ENCODE measurements at regions not wholly inside any gene's neighbourhood (a gene's known extent, or its start where the extent isn't known, plus 50 kb on each side); places are given as distances from the start of the nearest gene placed in this dataset.
A peak's percentile ranks its signal among the peaks of the same experiment; 100 is the strongest.
"Not testable (repeated sequence)": the region's sequence is repeated elsewhere in the genome, so short reads cannot be mapped to it uniquely, and the experiment has no call there.

DNA sequence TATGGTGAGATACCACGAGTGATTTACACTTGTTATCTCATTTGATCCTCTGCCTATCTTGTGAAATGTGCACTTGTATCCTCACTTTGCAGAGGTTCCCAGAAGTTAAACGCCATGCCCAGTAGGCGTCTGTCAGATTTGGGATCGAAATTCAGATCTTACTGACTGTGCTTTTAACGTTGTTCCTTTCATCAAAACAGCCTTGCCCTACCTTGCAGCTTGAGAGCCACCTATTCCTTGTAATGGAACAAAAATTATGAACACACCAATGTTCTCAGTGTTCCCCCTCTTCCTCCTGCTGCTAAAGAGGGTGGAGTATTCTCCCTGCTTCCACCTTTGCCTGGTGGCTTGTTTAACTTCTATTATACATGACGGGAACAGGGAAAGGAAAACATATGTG is 257.0 kb downstream of the MSX2 start:
- no peak for DNase-seq (ENCODE audit: low spot score)

DNA sequence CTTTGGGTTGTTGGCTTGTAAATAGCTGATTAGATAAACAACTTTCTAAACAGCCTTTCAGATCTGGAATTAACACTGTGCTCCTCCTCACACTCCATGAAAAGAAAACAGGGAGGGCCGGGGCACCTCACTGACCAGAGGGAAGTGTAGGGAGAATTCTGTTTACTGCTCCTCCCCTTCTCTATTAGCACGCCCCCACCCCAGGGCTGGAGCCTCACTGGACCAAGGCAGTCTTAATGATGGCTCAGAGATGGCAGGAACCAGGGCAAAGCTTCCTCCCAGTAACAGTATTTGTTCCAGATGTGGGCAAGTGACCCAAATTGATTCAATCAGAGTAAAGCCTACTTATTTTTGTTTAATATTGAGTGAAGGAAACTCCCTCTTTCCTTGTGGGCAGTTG is 256.6 kb downstream of the MSX2 start:
- DNase-seq (ENCODE audit: low spot score), result no peak

DNA sequence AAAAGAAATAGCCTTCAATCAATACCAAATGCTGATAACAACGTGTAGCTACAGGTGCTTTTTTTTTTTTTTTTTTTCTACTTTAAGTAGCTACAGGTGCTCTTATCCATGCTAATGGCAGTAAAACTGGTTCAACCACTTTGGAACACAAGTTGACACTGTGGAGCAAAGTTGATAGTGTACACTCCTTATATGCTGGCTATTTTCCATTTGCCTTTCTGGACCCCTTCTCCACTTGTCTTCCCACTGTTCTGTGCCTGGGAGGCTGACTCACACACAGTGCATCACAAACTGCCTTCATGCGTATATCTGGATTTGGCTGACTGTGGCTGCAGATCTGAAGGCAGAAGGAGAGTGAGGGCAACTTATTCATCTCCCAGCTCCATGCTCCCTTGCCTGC is 247.9 kb downstream of the MSX2 start:
- DNase-seq (ENCODE audit: low spot score), result no peak

DNA sequence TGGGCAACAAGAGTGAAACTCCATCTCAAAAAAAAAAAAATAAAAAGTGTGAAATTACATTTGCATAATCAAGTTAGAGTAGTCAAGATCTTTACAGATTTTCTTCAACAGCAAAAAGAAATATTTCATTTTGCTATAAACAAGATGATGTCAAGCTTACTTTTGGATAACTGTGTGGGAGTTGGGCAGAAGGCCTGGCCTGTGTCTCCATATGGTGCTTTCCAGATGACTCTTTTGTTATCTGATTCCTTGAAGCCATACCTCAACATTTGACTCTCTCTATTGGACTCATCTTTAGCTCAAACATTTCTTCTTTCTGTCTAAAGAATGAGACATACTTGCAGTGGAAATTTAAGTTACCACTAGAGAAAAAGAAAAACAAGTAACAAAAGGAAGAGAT is 246.8 kb downstream of the MSX2 start:
- no peak for DNase-seq (ENCODE audit: low spot score)

DNA sequence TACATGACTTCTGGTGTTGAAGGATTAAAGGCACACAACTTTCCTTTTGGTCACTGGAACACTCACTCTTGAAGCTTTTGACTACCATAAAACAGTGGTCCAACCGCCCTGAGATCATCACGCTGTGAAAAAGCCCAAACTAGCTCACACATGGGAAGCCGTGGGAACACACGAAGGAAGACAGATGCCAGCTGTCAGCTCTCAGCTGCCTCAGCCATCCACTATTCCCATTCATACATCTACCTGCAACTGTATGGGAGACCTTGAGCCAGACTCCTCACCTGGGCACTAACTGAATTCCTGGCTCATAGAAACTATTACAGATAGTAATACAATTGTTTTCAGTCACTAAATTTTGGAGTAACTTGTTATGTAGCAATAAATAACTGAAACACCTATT is 246.1 kb downstream of the MSX2 start:
- DNase-seq (ENCODE audit: low spot score), result no peak

DNA sequence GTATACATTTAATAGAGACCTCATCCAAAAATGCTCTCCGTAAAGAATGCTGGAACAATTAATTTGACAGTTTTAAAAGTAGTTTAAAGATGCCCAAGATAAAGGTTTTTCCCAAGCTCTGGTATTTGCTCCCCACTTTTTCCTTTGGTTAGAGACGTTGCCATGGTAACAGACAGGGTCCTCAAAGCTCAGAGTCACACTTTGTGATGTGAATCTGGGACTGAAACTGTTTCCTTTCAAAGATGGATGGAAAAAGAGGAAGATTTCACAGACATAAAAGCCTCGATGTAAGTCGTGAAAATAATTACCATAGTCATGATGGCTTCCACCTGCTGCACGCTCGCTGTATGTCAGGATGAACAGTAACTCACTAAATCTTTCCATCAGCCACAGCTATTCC is 229.5 kb downstream of the MSX2 start:
- no peak for DNase-seq (ENCODE audit: low spot score)

DNA sequence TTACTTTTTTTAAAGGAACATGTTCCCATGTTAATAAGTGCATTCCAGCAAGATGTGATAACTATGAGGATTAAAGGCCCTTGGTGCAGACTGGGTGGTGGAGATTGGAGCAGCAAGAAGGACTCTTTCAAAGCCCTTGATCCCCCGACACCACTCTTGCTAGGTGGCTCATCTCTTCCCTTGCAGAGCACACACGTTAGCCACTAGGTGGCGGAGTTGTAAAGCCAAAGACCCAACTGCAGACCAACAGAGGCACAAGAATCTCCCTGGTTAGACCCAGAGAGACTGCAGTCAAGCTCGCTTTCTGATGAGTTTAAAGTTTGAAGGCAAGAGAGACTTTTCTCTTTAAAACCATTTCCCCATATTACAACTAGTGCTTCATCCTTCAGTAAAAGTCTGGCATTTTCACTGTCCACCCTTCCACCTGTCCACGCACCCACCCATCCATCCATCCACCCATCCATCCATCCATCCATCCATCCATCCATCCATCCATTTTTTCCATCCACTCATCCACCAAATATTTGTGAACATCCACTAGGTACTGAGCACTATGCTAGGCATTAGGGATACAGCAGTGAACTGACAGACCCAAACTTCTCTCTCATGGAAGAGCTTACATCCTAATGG is 226.9 kb downstream of the MSX2 start:
- peak; percentile 87 for DNase-seq (ENCODE audit: low spot score)

DNA sequence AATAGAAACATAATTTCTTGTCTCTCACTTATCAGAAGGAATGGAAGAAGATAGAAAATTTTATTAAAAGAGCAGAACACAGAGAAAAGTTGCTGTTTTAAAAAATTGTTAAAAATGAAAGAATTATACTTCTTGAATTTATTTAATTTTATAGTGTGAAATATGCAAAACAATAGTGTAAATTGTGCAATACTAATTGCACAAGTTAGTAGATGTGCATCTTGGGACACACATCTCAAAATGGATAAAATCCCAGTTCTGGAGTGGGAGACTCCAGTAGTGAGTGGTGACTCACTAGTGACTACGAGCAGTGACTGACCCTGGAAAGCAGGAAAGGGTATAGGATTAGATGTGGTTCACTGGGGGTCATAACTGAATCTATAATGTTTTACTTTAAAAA is 223.2 kb downstream of the MSX2 start:
- DNase-seq (ENCODE audit: low spot score), result no peak

DNA sequence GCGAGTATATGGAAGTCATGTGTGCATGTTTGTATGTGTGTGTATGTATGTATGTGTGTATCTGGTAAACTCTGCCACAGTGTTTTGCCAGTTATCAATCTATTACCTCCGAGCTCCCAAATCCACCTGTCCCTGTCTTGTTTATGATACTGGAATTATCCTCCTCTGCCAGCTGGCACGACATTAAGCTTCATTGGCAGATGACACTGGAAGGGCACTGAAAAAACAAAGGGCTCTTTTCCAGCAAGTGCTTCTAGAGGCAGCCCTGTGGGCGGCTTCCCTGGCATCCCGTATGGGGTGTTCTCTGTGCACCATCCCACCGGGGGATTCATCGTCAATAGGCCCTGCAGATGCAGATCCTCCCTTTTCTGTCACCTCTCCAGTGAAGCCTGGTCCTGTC is 221.5 kb downstream of the MSX2 start:
- DNase-seq (ENCODE audit: low spot score), result no peak

DNA sequence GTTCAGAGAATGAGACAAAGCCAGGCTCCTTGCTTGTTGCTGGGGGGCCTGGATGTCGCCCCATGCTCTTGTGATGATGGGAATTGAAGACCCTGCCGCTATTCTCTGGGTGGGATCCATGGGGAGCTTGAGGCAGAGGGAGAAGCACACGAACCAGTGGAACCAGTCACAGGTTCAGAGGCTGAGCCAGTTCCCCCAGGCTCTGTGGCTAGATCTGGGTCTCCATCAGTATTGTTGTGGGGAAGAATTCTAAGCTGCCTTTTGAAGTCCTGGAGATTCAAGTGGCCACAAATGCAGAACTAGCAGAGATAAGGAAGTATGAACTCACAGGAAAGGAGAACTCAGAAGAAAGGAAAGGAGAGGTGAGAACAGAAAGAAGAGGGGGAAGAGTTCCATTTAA is 219.4 kb downstream of the MSX2 start:
- DNase-seq (ENCODE audit: low spot score), result no peak

DNA sequence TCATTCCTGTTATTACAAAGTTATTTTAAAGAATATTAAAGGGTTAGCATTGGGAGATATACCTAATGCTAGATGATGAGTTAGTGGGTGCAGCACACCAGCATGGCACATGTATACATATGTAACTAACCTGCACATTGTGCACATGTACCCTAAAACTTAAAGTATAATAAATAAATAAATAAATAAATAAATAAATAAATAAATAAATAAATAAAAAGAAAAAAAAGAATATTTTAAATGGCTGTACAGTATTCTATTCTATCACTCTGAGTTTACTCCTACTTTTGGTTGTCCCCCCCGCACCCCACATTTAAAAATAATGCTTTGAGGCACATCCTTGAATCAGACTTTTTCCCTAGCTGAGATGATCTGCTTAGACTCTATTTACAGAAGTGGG is 218.6 kb downstream of the MSX2 start:
- not testable (repeated sequence) for DNase-seq (ENCODE audit: low spot score)

DNA sequence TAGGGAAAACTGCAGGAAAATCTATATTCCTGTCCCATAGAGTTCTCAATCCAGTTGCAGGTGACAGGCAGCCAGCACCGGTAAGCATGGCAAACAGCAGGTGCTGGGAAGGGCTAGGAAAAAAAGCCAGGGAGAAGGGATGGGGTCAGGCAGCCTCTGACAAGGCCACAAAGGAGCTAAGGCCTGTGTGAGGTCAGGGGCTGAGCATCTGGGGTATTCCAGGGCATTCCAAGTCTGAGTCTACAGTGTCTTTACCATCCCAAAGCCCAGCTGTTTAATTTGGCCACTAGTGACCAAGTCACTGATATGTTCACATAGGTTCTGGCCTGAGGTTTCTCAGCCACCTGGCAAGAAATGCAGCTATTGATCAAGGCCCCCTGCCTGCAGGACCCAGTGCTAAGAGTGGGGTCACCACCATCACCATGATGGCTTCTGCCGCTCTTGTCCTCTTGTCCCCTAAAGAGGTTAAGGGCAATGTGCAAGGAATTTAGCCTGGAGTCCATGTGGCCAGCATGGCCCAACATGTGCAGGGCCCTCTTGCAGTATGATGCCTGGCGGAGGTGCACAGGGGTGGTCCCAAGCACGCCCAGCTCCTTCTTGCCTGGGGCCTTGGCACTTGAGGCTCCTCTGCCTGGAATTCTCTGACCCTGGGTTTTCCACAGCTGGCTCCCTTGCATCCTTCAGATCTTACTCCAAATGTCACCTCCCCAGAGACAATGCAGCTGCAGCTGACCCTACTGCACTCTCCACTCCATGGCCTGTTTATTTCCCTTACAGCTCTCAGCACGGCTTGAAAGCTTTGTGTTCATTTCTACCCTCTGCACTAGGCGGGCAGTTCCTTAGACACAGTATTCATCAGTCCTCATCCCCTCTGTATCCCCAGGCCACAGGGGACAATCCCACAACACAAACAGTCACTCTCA is 213.1 kb downstream of the MSX2 start:
- DNase-seq (ENCODE audit: low spot score), result no peak

DNA sequence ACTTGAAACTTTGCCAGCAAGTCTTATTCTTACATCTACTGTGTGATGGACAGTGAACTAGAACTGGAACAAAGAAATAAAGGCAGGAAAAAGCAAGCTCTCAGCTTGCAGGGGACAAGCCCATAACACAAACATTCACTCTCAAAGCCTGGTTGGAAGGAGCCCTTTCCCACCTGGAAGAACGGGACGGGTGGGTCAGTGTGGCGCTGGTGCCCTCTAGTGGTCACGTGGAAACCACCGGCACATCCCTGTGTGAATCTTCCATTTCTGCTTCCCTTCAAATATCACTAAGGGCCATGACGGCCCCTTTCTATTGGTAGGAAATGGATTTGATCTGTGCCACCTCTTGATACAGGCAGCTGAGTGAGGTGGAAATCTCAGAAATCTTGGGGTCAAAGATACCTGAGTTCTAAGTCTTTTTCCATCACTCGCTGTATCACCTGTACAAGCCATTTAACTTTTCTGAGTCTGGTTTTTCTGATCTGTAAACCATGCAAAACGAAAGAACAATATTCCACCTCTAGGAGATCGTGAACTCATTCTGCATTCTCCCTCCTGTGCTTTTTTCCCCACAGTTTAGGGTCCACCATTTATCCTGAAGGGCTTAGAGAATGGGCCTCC is 211.6 kb downstream of the MSX2 start:
- peak; percentile 41 for DNase-seq (ENCODE audit: low spot score)

DNA sequence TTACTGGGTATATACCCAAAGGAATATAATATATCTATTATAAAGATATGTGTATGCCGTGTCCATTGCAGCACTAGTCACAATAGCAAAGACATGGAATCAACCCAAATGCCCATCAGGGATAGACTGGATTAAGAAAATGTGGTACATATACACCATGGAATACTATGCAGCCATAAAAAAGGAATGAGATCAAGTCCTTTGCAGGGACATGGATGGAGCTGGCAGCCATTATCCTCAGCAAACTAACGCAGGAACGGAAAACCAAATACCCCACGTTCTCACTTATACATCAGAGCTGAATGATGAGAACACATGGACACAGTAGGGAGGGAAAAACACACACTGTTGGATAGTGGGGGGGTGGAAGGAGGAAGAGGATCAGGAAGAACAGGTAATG is 206.7 kb downstream of the MSX2 start:
- not testable (repeated sequence) for DNase-seq (ENCODE audit: low spot score)

DNA sequence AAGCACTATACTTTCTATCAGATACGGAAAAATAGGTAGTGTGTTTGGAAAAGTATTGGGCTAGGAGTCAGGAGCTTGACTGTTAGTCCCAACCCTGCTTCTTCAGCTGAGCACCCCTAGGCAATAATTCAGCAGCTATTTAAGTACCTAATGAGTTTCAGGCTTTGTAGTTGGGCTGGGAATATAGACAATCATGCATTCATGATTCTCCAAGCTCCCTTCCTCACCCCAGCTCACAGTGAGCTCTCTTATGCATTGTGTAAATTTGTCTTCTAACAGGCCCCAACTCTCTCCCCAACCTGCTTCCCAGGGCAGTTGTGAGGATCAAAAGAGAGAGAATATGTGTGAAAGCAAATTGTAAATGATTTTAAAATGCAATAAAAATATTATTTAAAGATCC is 201.2 kb downstream of the MSX2 start:
- DNase-seq (ENCODE audit: low spot score), result no peak

DNA sequence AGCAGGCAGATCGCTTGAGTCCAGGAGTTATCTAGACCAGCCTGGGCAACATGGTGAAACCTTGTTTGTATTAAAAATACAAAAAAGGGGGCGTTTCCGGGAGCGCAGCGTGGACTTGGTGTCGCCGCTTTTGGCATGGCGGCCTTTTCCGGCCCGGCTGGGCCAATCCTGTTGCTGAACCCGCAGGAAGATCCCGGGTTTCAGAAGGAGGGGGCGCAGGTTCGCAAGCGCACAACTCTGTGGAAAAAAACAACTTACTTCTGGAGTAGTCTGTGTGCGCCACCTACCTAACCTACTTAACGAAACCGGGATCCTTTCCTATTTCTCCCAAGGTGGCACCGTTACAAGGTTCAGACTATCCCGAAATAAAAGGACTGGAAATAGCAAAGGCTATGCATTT is 198.6 kb downstream of the MSX2 start:
- DNase-seq (ENCODE audit: low spot score), result no peak

DNA sequence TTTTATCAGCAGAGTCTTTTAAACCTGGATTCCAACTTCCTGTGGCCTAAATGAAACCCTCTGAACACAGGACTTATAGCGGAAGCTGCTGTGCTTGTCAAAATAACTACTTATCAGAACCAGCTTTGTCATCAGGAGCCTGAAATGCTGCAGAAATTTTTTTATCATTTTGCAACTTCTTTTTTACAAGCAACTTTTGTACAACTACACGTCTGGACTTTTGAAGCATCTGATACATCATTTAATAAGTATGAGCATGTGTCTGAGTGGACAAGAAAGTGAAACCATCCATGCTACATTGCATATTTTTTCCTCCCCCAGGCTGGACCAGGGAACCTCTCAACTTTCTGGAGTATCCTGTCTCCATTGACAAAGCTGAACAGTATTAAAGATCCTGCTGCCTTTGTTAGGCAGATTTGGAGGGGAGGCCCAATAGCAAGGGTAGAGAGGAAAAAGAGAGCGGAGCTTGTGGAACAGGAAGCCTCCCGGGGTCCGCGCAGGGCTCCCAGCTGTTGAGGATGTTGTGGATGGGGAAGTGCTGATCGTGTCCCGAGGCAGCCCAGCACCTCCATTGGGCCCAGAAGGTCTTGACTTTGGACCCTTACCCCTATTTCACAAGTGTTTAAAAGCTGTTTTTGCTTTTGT is 196.6 kb downstream of the MSX2 start:
- DNase-seq (ENCODE audit: low spot score), result no peak

DNA sequence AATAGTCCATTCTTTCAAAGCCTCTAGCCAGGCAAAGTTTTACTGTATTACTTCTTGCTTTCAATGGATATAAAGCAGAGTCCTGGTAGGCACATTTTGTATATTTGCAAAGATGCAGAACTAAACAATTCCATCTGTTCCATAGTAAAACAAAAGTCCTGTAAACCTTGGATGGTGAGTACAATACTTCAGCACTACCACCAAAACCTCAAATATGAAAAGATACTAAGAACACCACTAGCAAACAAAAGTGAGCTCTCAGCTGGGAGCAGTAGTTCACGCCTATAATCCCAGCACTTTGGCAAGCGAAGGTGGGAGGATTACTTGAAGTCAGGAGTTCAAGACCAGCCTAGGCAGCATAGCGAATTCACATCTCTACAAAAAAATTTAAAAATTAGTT is 195.0 kb downstream of the MSX2 start:
- DNase-seq (ENCODE audit: low spot score), result no peak

DNA sequence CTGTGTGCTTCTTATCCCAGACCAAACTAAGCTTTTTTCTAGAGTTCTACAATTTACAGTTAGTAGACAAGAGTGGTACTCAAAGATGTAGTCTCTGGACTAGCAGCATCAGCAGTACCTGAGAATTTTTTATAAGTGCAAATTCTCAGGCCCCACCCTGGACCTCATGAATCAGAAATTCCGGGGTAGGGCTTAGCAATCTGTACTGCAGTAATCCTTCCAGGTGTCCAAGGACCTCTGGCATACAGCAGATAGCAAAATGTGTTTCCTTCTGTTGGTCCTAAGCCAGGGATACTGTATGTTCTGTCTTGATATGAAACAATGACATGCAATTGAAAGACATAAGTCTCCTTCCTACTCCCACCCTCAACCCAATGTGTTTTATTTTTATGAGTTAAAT is 194.3 kb downstream of the MSX2 start:
- no peak for DNase-seq (ENCODE audit: low spot score)

DNA sequence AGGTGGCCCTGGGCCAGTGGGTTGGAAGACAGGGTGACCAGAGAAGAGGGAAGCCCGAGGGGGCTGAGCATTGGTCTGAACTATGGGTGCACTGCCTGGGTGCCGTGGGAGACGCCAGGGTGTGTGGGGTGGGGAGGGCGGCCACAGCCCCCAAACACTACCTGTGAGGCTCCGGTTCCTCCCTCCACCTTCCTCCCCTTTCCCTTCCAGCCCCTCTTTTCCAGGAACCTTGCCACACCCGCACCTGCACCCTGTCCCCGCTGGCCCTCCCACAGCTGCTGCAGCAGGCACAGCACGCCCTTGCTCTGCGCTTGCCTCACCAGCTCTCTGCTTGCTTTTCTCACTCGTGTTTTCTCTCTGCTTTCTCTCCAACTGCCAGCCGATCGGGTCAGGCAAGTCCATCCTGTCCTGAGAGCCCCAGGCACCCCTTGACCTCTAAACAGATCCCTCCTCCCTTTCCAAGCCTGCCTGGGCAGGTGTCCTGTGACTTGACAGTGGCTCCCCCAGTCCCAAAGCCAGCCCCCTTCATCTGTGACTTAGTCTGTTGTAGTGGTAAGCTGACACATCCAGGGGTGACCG is 193.7 kb downstream of the MSX2 start:
- no peak for DNase-seq (ENCODE audit: low spot score)

DNA sequence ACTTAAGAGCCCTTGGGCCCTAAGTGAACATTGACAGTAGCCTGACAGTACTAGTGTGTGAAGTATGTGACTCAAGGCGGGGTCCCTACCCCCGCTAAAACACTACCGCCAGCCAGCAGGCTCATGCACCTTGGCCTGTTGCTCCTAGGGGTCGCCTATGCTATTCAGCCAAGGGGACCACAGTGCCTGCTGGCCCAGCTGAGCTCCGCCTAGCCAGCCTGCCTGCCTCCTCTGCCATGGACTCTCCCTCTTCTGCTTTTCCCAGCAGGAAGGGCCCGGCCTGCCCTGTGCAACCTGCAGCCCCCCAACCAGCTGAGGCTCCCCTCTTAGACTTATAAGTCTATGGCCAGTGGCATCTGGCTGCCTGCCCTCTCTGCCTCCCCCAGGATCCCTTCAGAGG is 193.1 kb downstream of the MSX2 start:
- DNase-seq (ENCODE audit: low spot score), result not testable (repeated sequence)

DNA sequence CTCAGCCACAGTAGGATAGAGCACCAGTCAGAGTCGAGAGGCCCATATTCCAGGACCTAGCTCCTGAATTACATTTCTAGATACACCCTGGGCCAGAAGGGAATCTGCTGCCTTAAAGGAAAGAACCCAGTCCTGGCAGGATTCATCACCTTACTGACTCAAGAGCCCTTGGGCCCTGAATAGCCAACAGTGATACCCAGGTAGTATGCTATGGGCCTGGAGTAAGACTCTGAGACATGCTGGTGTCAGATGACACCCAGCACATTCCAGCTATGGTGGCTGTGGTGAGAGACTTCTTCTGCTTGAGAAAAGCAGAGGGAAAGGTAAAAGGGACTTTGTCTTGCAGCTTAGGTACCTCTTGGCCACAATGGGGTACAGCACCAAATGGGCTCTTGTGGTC is 192.5 kb downstream of the MSX2 start:
- not testable (repeated sequence) for DNase-seq (ENCODE audit: low spot score)

Data from NAMALWA (cell line).